ENCODE measurements at regions not wholly inside any gene's neighbourhood (a gene's known extent, or its start where the extent isn't known, plus 50 kb on each side); places are given as distances from the start of the nearest gene placed in this dataset.

DNA sequence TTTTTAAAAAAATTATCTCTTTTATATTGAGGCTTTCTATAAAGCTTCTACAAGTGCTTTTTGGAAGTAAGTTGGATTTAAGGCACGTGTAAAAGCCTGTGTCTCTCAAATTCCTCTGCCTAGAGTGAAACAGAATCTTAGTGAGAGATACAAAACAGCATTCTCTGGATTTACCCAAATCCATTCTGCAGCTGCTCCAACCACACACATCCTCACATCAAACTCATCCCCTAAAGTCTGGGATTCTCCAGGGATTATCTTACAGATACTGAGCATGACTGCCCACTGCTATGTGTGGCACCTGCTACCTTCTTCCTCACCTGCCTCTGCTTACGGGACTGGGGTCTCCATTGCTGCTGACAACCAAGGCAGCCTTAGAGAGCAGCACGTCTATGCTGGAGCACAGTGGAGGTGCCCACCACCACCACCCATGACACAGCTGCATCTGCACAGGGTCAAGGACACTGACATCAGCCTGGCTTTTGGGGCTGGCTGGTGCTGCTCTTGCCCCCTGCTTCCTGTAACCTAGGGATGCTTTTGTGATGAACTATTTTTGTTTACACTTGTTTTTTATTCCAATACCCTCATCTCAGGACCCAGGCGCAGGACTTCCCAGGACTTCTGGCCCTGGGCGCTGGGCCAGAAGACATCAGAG, 139.2 kb upstream of the NAMPT start:
- no peak for TF ChIP-seq POLR2A (IDR thresholded peaks at IDR 0.05; ENCODE audit: low read length)
- no peak for TF ChIP-seq GATA1 (IDR thresholded peaks at IDR 0.05; ENCODE audit: low read depth, low read length)

All from erythroblast (primary cell).